GM12891 (cell line): ENCODE measurements at regions not wholly inside any gene's neighbourhood (a gene's known extent, or its start where the extent isn't known, plus 50 kb on each side); places are given as distances from the start of the nearest gene placed in this dataset.

Experiments used
- POLR2A ChIP-seq: IDR thresholded peaks from 2 replicates; pipeline ENCODE4 v1.6.1; 2011; ENCODE audit warnings: low read depth, low read length, control low read depth
- POLR2AphosphoS5 ChIP-seq: IDR thresholded peaks from 2 replicates; pipeline ENCODE4 v1.6.1; 2011; ENCODE audit warnings: low read depth, low read length, control low read depth
- SPI1 ChIP-seq: IDR thresholded peaks from 2 replicates; pipeline ENCODE4 v1.6.1; 2011; ENCODE audit warnings: low read depth, low read length, control low read depth

DNA sequence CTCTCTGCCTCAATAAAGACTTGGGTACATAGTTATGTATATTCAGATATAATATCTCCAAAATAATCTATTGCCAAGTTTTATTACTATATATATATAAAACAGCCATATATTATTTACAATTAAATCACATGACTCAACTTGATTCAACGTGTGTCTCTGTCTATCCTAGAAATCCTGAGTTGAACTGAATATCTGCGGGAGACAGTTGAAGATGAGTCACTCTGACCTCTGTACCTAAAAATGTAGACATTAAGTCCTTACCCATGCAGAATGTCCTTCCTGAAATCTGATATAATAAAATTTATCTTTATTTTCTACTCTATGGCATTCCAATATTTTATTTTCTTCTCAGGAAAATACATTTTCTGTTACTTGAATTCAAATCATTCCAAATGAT is 218.2 kb upstream of the PRDM9 start:
- TF ChIP-seq SPI1: no peak
- TF ChIP-seq POLR2A: no peak
- TF ChIP-seq POLR2AphosphoS5: no peak
